Prostate gland (tissue), 2 donors: ENCODE measurements at regions not wholly inside any gene's neighbourhood (a gene's known extent, or its start where the extent isn't known, plus 50 kb on each side); places are given as distances from the start of the nearest gene placed in this dataset.

Experiments
- DNase-seq: peaks from one replicate; pipeline ENCODE4 v3.0.0-alpha.2; 2019; ENCODE audit warnings: low spot score
- H3K27ac ChIP-seq, 2 donors: fragments of 200-600 bp; sonication (generic); 2 replicates each; pipeline ENCODE4 v1.5.1; 2017 to 2019
- H3K27me3 ChIP-seq: fragments of 200-600 bp; sonication (generic); replicated peaks from 2 replicates; pipeline ENCODE4 v1.5.1; 2019; ENCODE audit not compliant: insufficient read depth
- H3K36me3 ChIP-seq, 2 donors: fragments of 200-600 bp; sonication (generic); 1 replicate in 1 of 2; 2 replicates in 1 of 2; pipeline versions ENCODE4 v1.5.1 to v1.8.1; 2017 to 2019
- H3K4me1 ChIP-seq: fragments of 200-600 bp; sonication (generic); replicated peaks from 2 replicates; pipeline ENCODE4 v1.5.1; 2019
- H3K4me3 ChIP-seq, 2 donors: fragments of 200-600 bp; sonication (generic); 2 replicates each; pipeline ENCODE4 v1.5.1; 2017 to 2019
- H3K9me3 ChIP-seq: fragments of 200-600 bp; sonication (generic); 2 replicates; pipeline ENCODE4 v1.5.1; 2017
- POLR2A ChIP-seq: fragments of 450-650 bp; IDR thresholded peaks from one replicate; pipeline ENCODE4 v1.6.1; 2016; ENCODE audit warnings: antibody characterized with exemption, mild to moderate bottlenecking
- POLR2AphosphoS5 ChIP-seq: sonication (generic); formaldehyde crosslinking; IDR thresholded peaks from one replicate; pipeline ENCODE4 v1.6.1; 2017; ENCODE audit warnings: antibody characterized with exemption
- WGBS: methylation state at CpG from one replicate; pipeline ENCODE4 v1.1.5; 2018; 5-methylcytosine and 5-hydroxymethylcytosine counted together
- intact Hi-C: fragments of 100-400 bp; cut with DNase I; formaldehyde crosslinking; loops from one replicate; pipeline ENCODE4 v1.14.2; 2022
- TF ChIP-seq, protein P1 (sequence below), 4 experiments: fragments of 200-600 bp in 2 of 4; fragments of 450-650 bp in 2 of 4; sonication (generic) in 2 of 4; IDR thresholded peaks; 1 replicate in 3 of 4; 2 replicates in 1 of 4; pipeline ENCODE4 v1.5.1; 2016 to 2019; ENCODE audit warnings: antibody characterized with exemption in 4 of 4, mild to moderate bottlenecking in 2 of 4, moderate library complexity in 2 of 4

DNA sequence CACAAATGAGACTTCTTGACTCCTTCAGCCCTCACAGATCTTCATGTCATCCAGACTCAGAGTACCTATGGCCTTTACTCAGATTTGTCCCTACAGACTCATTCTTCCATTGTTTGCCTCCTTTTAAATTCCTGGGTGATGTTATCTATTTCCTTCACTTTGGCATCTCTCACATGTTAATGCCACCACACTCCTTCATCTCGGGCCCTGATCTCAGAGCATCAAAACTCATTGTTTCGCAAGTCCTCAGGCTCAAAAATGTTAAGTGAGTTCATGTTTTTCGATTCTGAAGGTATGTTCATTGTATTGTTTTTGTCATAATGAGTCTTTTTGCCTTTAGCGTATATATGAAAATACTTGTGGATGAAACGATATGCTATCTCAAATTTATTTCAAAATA lies 62.3 kb upstream of the AHR start:
- no peak for DNase-seq

DNA sequence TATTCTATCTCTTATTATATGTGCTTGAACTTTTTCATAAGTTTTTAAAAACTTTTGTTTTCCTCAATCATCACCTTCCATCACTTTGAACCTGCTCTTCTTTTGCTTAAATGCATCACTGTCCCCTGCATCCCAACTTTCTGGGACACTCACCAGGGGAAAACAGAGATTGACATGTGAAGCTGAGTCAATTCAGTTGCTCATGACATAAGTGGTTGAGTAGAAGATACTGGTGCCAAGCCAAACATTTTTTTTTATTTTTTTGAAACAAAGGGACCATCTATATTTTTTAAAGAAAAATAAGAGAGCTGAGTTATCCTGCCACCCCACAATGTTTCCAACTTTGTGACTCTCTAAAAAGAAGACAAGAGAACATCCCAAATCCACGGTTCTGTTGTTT lies 61.8 kb upstream of the AHR start:
- H3K27me3 ChIP-seq: no peaks in the 10 kb centered on the region
- TF ChIP-seq POLR2A: no peak
- TF ChIP-seq POLR2AphosphoS5: no peak
- TF ChIP-seq, protein P1, sequence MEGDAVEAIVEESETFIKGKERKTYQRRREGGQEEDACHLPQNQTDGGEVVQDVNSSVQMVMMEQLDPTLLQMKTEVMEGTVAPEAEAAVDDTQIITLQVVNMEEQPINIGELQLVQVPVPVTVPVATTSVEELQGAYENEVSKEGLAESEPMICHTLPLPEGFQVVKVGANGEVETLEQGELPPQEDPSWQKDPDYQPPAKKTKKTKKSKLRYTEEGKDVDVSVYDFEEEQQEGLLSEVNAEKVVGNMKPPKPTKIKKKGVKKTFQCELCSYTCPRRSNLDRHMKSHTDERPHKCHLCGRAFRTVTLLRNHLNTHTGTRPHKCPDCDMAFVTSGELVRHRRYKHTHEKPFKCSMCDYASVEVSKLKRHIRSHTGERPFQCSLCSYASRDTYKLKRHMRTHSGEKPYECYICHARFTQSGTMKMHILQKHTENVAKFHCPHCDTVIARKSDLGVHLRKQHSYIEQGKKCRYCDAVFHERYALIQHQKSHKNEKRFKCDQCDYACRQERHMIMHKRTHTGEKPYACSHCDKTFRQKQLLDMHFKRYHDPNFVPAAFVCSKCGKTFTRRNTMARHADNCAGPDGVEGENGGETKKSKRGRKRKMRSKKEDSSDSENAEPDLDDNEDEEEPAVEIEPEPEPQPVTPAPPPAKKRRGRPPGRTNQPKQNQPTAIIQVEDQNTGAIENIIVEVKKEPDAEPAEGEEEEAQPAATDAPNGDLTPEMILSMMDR (IDR thresholded peaks at IDR 0.05): no peak
- no peak overlapping the region for H3K27ac ChIP-seq
- DNase-seq: no peak
- no peaks in the 10 kb centered on the region for H3K9me3 ChIP-seq
- 95% methylated on average over 1 of the region's 1 CpG for WGBS
- H3K4me1 ChIP-seq: no peaks in the 10 kb centered on the region
- H3K36me3 ChIP-seq: no peaks in the 10 kb centered on the region
- intact Hi-C loops: no loop called here
- no peak overlapping the region for H3K4me3 ChIP-seq

More for the DNA sequence above, 62.3 kb upstream of the AHR start:
- H3K4me3 ChIP-seq: no peak overlapping the region
- H3K4me1 ChIP-seq: no peaks in the 10 kb centered on the region
- no peak overlapping the region for H3K27ac ChIP-seq
- H3K36me3 ChIP-seq: no peaks in the 10 kb centered on the region
- intact Hi-C loops: no loop called here
- TF ChIP-seq, protein P1 (IDR thresholded peaks at IDR 0.05): no peak
- TF ChIP-seq POLR2AphosphoS5 (no peak), POLR2A (no peak)
- H3K9me3 ChIP-seq: no peaks in the 10 kb centered on the region
- no peaks in the 10 kb centered on the region for H3K27me3 ChIP-seq
- 84% methylated on average over 5 of the region's 5 CpGs for WGBS

DNA sequence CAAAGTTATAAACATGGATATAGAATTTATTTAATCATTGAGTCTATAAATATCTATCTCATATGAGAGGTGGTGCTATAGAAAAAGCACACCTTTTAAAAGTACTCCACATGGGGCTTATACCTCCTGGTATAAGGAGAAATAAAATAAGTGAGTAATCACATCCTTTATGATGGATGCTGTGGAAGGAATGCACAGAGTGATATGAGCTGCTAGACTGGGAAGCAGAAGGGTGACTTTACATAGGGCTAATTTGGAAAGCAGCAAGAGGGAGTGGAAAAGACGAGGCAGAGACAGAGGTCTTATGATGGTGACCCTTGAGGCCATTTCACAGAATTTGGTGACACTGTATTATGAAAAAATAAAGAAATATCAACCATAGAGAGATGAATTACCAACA lies 59.4 kb upstream of the AHR start:
- Histone ChIP-seq H3K36me3 (no peaks in the 10 kb centered on the region), H3K27ac (no peak overlapping the region), H3K27me3 (no peaks in the 10 kb centered on the region), H3K9me3 (no peaks in the 10 kb centered on the region), H3K4me1 (no peaks in the 10 kb centered on the region), H3K4me3 (no peak overlapping the region)
- DNase-seq: no peak
- WGBS: 89% methylated on average over 1 of the region's 1 CpG
- TF ChIP-seq POLR2A: no peak
- intact Hi-C loops: no loop called here

DNA sequence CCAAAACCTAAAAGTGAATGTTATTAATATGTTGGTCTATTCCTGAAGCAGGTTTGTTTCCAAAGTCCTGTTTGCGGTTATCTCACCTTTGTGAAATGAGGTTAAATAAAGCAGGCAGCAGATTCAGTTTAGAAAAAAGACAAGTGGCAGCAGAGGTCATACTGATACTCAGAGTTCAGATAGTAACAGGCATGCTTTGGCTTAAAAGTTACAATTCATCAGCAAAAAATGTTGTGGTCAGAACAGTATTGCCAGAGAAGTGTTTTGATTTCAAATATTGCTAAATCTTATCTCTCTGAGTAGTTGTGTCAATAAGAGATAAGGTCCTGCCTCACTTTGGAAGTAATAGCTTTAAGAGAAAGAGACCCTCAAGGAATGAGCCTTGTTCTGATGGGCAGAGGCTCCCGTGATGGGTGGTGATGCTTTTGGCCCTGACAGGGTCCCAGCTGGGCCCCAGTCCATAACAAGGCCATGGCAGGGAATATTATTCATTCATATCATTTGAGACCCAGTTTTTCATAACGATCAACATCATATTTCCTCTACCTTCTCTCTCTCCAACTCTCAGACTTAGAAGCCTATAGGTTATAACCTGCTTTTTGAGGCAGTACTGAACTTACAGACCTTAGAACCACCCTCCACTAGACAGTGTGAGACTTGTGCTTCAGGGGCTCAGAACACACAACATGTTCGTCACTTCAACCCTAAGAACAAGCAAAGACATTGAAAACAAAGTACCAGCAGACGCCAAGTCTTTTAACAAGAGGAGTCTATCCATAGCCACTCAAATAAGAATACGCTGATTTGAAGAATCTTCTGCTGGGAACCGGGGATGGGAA lies 58.5 kb upstream of the AHR start:
- Histone ChIP-seq H3K9me3 (no peaks in the 10 kb centered on the region), H3K4me1 (no peaks in the 10 kb centered on the region), H3K36me3 (no peaks in the 10 kb centered on the region), H3K27me3 (no peaks in the 10 kb centered on the region), H3K27ac (no peak overlapping the region), H3K4me3 (no peak overlapping the region)
- WGBS: 80% methylated on average over 7 of the region's 7 CpGs
- no peak for DNase-seq
- intact Hi-C loops: no loop called here
- TF ChIP-seq POLR2AphosphoS5 (no peak), POLR2A (no peak)
- TF ChIP-seq, protein P1 (IDR thresholded peaks at IDR 0.05): no peak

DNA sequence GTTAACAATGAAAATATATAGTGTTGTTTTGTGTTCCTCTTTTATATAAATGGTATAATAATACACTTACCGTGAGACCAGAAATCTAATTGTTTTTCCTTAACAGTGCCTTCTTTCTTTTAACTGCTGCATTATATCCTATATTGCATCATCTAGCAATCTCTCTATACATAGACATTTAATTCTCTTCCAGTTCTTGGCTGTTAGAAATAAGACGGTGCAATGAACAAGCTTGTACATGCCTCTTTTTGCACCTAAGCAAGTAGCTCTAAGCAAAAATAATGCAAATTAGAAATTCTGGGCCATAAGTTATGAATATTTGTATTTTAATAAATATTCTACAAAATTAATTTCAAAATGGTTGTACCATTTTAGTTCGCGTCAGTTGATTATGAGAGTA lies 55.9 kb upstream of the AHR start:
- WGBS: 83% methylated on average over 4 of the region's 4 CpGs
- Histone ChIP-seq H3K27me3 (no peaks in the 10 kb centered on the region), H3K27ac (no peak overlapping the region), H3K4me1 (no peaks in the 10 kb centered on the region), H3K9me3 (no peaks in the 10 kb centered on the region), H3K4me3 (no peak overlapping the region), H3K36me3 (no peaks in the 10 kb centered on the region)
- DNase-seq: no peak
- intact Hi-C loops: no loop called here
- TF ChIP-seq POLR2A: no peak
- TF ChIP-seq, protein P1 (IDR thresholded peaks at IDR 0.05): no peak
